ENCODE measurements at regions not wholly inside any gene's neighbourhood (a gene's known extent, or its start where the extent isn't known, plus 50 kb on each side); places are given as distances from the start of the nearest gene placed in this dataset.
"Not testable (repeated sequence)": the region's sequence is repeated elsewhere in the genome, so short reads cannot be mapped to it uniquely, and the experiment has no call there.

GRCh38 chr1:192500541-192500940 is 75.0 kb upstream of the RGS1 start:
- not testable (repeated sequence) for TF ChIP-seq CTCF, EP300, POLR2A (IDR thresholded peaks at IDR 0.05)

All from upper lobe of left lung (tissue), 4 donors.